ENCODE measurements at regions not wholly inside any gene's neighbourhood (a gene's known extent, or its start where the extent isn't known, plus 50 kb on each side); places are given as distances from the start of the nearest gene placed in this dataset.
A peak's percentile ranks its signal among the peaks of the same experiment; 100 is the strongest.

DNA sequence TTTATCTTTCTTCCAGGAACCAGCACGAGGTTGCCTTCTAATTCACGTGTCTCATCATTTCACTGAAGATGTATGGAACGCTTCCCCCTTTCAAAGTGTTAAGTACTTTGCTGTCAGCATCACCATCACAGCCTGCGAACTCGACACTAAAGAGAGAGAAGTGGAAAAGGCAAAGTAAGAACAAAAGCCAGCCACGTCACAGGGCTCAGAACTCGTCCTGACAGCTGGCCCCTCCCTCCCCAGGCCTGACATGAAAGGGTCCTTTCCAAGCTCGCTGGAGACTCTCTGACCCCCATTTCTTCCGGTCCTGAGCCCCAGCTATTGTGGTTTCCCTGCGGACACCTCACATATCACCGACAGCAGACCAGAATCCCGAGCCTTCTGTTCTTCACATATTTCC, 177.8 kb upstream of the NTM start:
- no peak for DNase-seq

DNA sequence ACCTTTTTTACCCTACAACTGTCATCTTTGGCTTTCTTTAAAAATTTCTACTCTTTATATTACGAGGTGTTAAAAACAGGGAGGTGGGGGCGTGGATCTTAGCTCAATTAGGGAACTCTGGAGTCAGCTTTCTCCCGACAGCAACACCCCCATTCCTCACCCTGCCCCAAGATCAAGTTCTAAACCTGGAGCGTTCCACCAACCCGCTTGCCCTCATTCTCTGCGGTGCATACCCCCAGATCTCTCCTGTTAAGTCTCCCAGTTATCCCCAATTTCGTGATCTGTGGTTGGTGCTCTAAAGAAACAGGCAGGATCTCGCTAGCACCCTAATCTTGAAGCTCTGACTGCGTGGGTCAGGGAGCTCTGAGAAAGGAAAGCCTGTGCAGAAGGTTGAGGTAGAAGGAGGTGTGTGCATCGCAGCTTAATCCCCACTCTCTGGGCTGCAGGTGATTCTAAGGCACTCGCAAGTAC, 177.3 kb upstream of the NTM start:
- no peak for DNase-seq

DNA sequence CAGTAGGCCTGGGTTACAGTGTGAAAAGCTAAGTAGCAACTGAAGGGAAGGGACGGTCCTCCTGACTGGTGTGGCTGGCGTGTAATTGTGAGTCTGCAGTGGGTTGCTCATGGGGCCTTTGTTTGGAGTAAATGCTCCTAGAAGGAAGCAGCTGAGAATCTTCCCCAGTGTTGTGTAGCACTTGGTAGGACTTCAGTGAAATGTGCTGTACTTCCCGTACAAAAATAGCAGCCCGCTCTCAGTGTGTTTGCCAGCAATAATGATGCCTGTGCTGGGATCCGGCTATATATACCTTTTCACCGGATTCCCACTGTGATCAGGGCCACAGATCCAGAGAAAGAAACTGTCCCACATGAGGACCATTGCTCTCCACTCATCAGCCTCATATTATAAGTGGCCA, 175.7 kb upstream of the NTM start:
- no peak for DNase-seq

GRCh38 chr11:131195661-131196517, 174.5 kb upstream of the NTM start:
- DNase-seq, result peak in 1 of 3 experiments; percentile 51

- no peak for DNase-seq
Measured at GRCh38 chr11:131198161-131199014, 172.0 kb upstream of the NTM start.

GRCh38 chr11:131199015-131199280, 171.5 kb upstream of the NTM start:
- DNase-seq, result no peak

DNA sequence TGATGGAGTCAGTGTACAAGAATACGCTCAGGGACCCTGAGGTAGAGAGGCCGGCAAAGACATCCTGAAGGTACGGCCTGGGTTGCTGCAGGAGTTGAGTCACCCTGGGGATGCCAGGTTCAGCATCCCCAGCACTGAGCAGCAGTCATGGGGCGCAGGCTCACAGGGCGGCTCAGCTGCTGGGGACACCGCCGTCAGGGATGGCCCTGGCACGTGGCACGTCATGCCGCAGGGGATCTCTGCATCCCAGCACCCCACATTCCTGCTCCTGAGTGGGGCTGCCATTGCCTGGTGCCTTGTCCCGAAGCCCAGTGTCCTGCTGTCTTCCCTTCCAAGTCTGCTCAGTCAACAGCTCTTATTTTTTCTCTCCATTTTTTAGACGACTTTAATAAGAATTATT, 168.7 kb upstream of the NTM start:
- DNase-seq, result no peak

- no peak for DNase-seq
Measured at GRCh38 chr11:131203040-131203439, 167.4 kb upstream of the NTM start.

DNA sequence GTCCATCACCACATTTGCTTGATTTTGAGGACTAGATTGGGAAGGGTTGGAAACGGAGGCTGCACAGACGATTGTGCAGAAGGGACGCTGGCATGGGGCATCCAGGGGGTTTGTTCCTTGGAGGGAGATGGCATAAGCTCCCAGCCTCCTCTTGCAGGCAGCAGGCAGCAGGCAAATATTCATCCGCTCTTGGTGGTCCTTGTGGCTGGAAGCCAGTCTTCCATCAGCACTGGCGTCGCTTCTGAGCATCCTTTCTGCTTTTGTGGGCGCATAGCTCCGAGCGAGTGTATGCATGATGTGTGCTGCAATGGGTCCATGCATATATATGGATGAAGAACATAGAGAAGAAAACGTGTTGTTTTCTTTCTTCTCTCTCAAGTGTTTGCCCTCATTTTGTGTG, 166.1 kb upstream of the NTM start:
- no peak for DNase-seq

- no peak for DNase-seq
Measured at GRCh38 chr11:131204765-131205380, 165.5 kb upstream of the NTM start.

DNA sequence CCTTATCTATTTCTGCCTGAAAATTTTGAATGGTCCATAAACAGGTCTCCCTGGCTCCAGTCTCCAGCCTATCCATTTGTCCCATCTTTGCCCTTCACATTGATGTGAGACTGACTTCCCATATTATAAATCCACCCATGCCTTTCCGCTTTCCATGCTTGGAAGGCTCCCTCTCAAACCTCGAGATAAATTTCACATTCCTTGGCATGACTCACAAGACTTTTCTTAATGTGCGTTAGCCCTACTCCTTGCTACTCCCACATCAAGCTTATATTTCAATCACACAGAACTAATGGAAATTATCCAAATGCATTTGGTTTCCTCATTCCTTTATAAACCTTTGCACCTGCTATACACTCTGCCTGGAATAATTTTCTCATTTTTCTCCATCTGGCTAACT, 163.7 kb upstream of the NTM start:
- no peak for DNase-seq

DNA sequence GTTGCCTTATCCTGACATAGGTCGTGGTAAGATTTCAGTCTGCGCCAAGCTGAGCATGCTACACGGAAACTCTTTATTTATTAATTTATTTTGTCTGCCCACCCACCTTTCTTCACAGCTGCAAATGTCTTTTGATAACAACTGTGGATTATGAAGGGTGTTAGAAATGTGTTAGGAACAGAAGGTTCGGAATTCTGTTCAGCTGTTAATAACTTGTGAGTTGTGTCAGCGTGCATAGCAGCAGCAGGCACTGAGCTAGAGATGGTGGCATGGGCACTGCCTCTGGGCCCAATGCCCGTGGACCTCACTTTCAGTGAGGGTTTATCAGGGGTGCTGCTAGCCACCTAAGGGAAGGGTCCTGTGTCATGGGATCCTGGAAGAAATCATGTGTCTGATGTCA, 162.5 kb upstream of the NTM start:
- no peak for DNase-seq

GRCh38 chr11:131217313-131218310, 152.8 kb upstream of the NTM start:
- DNase-seq, result peak in 1 of 3 experiments; percentile 26

- no peak for DNase-seq
Measured at GRCh38 chr11:131218542-131218941, 151.9 kb upstream of the NTM start.

DNA sequence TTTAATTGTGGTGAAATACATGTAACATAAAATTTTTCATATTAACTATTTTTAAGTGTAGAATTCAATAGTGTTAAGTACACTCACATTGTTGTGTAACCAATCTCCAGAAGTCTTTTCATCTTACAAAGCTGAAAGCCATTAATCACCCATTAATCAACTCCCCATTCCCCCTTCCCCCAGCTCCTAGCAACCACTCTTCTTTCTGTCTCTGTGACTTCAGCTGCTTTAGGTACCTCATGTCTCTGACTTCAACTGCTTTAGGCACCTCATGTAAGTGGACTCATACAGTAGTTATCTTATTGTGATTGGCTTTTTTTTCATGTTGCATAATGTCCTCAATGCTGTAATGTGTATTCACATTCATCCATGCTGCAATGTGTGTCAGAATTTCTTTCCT, 150.8 kb upstream of the NTM start:
- DNase-seq, result peak in 2 of 3 experiments; percentile 24 to 80

GRCh38 chr11:131223198-131223991, 147.0 kb upstream of the NTM start:
- no peak for DNase-seq

- DNase-seq, result no peak
Measured at GRCh38 chr11:131228378-131228777, 142.0 kb upstream of the NTM start.

DNA sequence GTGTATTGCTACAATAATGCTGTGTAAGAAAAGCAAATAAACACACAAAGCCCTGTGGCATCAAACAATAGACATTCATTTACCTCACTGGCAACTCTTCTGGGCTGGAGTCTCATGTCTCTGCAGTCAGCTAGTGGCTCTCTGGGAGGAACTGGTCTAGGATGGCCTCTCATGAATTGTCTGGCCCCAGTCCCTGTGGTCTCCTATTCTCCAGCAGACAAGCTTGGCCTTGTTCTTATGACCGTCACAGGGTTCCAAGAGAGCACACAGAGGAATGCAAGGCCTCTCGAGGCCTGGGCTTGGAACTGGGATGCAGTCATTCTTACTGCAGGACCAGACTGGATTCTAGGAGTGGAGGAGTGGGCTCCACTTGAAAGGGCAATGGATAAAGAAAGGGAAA, 141.2 kb upstream of the NTM start:
- no peak for DNase-seq

- no peak for DNase-seq
Measured at GRCh38 chr11:131231317-131231940, 139.0 kb upstream of the NTM start.

DNA sequence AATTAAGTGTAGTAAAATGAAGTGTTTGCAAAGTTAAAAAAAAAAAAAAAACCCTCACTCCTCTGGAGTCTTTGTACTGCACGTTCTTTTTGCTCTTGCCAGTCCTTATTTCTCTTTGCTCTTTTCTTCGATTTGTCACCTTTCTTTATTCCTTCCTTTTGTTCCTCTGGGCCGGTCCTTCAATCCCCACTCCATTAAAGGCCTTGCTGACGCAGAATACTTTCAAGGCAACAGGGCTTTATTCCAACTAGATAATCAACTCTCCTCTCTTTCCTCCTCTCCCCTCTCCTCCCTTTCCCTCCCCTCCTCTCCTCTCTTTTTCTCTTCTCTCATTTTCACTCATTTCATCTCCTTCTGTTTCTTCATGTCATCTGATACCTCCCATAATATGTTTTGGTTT, 138.2 kb upstream of the NTM start:
- DNase-seq, result no peak

- DNase-seq, result peak in 1 of 3 experiments; percentile 49
Measured at GRCh38 chr11:131234221-131234620, 136.2 kb upstream of the NTM start.
